ENCODE measurements at regions not wholly inside any gene's neighbourhood (a gene's known extent, or its start where the extent isn't known, plus 50 kb on each side); places are given as distances from the start of the nearest gene placed in this dataset.

DNA sequence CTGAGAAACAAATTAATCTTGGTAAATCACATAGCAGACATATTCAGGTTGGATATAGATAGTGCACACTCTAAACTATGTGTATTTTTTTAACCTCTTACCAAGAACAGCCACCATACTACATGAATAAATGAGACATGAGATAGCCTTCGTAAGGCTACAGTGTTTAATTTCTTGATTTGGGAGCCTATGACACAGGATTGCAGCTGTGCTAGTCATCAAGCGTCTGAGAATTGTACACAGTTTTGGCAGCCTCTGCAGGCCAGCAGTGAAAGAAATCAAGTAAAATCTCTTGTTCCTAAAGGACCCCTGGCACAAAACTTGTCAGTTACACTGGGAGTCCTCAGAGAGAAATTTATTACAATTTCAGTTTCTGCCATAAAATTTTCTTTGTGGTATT is 236.1 kb downstream of the C12orf50 start:
- ATAC-seq (replicated peaks) (no peak), DNase-seq (no peak)
- Mint-ChIP-seq H3K9me3 (no peaks in the 10 kb centered on the region), H3K27me3 (no peaks in the 10 kb centered on the region), H3K4me3 (no peak overlapping the region), H3K4me1 (no peaks in the 10 kb centered on the region), H3K27ac (no peak overlapping the region), H3K36me3 (no peaks in the 10 kb centered on the region)

- no peak overlapping the region for H3K4me3 Mint-ChIP-seq
- no peak for ATAC-seq (replicated peaks)
These were observed 244.9 kb downstream of the C12orf50 start for GRCh38 chr12:87784350-87784749.

DNA sequence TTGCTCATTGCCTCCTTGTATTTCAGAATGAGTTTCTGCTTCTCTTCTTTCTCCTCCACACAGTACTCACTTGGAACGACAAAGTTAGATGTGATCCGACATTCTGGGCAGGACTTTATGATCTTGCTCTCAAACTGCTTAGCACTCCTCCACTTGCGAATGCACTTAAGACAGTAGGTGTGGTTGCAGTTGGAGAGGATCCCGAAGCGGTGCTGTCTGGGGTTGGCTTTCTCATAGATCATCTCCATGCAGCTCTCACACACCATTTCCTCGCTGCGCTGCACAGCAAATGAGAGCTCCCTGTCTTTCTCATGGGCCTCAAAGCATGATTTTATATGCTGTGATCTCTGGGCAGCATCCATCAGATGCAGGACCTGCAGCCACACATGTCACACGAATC is 245.7 kb downstream of the C12orf50 start:
- H3K27ac Mint-ChIP-seq = no peak overlapping the region
- DNase-seq (no peak), ATAC-seq (replicated peaks) (no peak)
- no peaks in the 10 kb centered on the region for H3K27me3 Mint-ChIP-seq
- H3K4me3 Mint-ChIP-seq = no peak overlapping the region
- no peaks in the 10 kb centered on the region for H3K4me1 Mint-ChIP-seq
- H3K9me3 Mint-ChIP-seq = peaks cover 0 to 2% of the 10 kb centered on the region in 2 donors
- H3K36me3 Mint-ChIP-seq = no peaks in the 10 kb centered on the region

More at GRCh38 chr12:87784350-87784749, 244.9 kb downstream of the C12orf50 start:
- no peaks in the 10 kb centered on the region for H3K27me3 Mint-ChIP-seq
- no peak for DNase-seq
- no peak overlapping the region for H3K27ac Mint-ChIP-seq
- H3K36me3 Mint-ChIP-seq = no peaks in the 10 kb centered on the region
- peaks cover 0 to 2% of the 10 kb centered on the region in 2 donors for H3K9me3 Mint-ChIP-seq
- no peaks in the 10 kb centered on the region for H3K4me1 Mint-ChIP-seq

DNA sequence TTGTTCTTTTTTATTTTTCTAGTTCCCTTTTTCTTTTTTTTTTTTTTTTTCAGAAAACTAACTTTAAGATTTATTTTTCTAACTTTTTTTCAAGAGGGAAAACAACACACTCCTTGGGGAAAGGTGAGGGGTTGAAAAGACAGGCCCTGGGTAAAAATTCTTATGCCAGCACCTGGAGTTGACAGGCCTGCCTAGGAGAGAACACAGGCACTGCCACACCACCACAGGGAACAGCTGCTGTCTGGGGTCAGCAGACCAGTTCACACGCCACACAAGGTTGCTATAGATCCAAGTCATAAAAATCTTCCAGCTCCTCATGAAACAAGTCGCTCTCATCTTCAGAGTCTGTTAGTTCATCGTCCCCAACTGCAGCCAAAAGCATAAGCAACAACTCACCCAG is 246.4 kb downstream of the C12orf50 start:
- Mint-ChIP-seq H3K4me3 (no peak overlapping the region), H3K4me1 (no peaks in the 10 kb centered on the region), H3K9me3 (peaks cover 0 to 2% of the 10 kb centered on the region in 2 donors), H3K27me3 (no peaks in the 10 kb centered on the region), H3K36me3 (no peaks in the 10 kb centered on the region), H3K27ac (no peak overlapping the region)
- ATAC-seq (replicated peaks) (no peak), DNase-seq (no peak)

GRCh38 chr12:87779858-87780498 is 249.2 kb downstream of the C12orf50 start:
- Mint-ChIP-seq H3K27ac (no peak overlapping the region), H3K9me3 (no peaks in the 10 kb centered on the region), H3K27me3 (no peaks in the 10 kb centered on the region), H3K4me1 (no peaks in the 10 kb centered on the region), H3K36me3 (no peaks in the 10 kb centered on the region), H3K4me3 (no peak overlapping the region)
- DNase-seq (no peak), ATAC-seq (replicated peaks) (peak in 1 of 2 donors; percentile 8)

- Mint-ChIP-seq H3K9me3 (no peaks in the 10 kb centered on the region), H3K4me3 (no peak overlapping the region), H3K36me3 (no peaks in the 10 kb centered on the region), H3K27ac (no peak overlapping the region), H3K4me1 (no peaks in the 10 kb centered on the region), H3K27me3 (no peaks in the 10 kb centered on the region)
- no peak for ATAC-seq (replicated peaks)
- no peak for DNase-seq
These were observed 250.2 kb downstream of the C12orf50 start for GRCh38 chr12:87779016-87779415.

GRCh38 chr12:87778065-87778464 is 251.1 kb downstream of the C12orf50 start:
- Mint-ChIP-seq H3K4me3 (no peak overlapping the region), H3K27ac (no peak overlapping the region), H3K27me3 (no peaks in the 10 kb centered on the region), H3K9me3 (peaks cover 2 to 4% of the 10 kb centered on the region in 2 donors), H3K4me1 (no peaks in the 10 kb centered on the region), H3K36me3 (no peaks in the 10 kb centered on the region)
- DNase-seq (no peak), ATAC-seq (replicated peaks) (no peak)

DNA sequence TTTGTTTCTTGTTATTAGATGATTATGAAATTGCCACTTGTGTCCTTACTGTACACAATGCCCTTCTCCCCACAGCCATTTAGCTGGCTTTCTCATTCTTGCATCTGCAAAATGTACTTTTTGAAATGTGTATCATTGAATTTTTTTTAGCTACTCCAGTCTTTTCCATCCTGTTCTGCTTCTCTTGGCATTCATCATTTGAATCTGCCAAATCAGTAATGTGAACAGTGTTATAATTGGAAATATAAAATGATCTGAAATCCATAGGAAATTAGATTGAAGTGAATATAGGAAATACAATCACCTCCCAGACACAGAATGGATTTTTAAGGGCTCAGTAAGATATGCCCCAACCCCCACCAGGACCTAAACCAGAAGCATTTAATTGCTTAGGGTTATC is 253.4 kb downstream of the C12orf50 start:
- Mint-ChIP-seq H3K4me3 (no peak overlapping the region), H3K27ac (no peak overlapping the region), H3K9me3 (peaks cover 2 to 4% of the 10 kb centered on the region in 2 donors), H3K27me3 (no peaks in the 10 kb centered on the region), H3K36me3 (no peaks in the 10 kb centered on the region), H3K4me1 (no peaks in the 10 kb centered on the region)
- no peak for ATAC-seq (replicated peaks)
- DNase-seq = no peak

DNA sequence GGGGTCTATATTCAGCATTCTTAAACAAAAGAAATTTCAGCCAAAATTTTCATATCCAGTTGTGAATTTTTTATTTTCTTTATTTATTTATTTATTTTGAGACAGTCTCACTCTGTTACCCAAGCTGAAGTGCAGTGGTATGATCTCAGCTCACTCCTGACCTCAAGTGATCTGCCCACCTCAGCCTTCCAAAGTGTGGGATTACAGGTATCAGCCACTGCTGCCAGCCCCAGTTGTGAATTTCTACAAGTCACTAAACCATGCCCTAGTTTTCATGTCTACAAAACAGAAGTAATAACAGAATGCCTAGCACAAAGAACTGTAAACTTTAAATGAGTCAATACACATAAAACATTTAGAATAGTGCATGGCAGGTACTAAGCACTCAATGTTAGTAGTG is 254.2 kb downstream of the C12orf50 start:
- Mint-ChIP-seq H3K27ac (no peak overlapping the region), H3K9me3 (peaks cover 2 to 4% of the 10 kb centered on the region in 2 donors), H3K4me1 (no peaks in the 10 kb centered on the region), H3K36me3 (no peaks in the 10 kb centered on the region), H3K4me3 (no peak overlapping the region), H3K27me3 (no peaks in the 10 kb centered on the region)
- ATAC-seq (replicated peaks) (no peak), DNase-seq (no peak)

GRCh38 chr12:87772401-87772800 is 256.8 kb downstream of the C12orf50 start:
- Mint-ChIP-seq H3K9me3 (peaks cover 2 to 4% of the 10 kb centered on the region in 2 donors), H3K4me1 (no peaks in the 10 kb centered on the region), H3K36me3 (no peaks in the 10 kb centered on the region), H3K4me3 (no peak overlapping the region), H3K27me3 (no peaks in the 10 kb centered on the region), H3K27ac (no peak overlapping the region)
- no peak for DNase-seq
- ATAC-seq (replicated peaks) = no peak

GRCh38 chr12:87768501-87769287 is 260.5 kb downstream of the C12orf50 start:
- Mint-ChIP-seq H3K27ac (no peak overlapping the region), H3K36me3 (no peaks in the 10 kb centered on the region), H3K4me1 (no peaks in the 10 kb centered on the region), H3K9me3 (peaks cover under 1 to 2% of the 10 kb centered on the region in 2 donors), H3K4me3 (no peak overlapping the region), H3K27me3 (no peaks in the 10 kb centered on the region)
- ATAC-seq (replicated peaks) (no peak), DNase-seq (no peak)

DNA sequence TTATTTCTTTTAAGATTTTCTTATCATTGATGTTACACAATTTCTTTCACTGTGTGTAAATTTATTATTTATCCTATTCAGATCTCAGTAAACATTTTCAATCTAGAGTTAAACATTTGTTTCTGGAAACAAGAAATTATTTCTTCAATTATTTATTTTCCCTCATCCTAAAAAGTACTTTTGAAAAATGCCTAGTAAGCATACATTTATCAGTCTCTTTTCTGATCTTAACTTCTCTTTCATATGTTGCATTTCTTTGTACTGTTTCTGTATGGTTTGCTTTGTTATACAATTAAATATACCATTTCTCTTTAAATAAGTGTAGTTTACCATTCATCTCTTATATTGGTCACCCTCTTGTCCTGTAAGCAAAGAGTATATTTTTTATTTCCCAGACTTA is 263.2 kb downstream of the C12orf50 start:
- H3K9me3 Mint-ChIP-seq = no peaks in the 10 kb centered on the region
- no peak for ATAC-seq (replicated peaks)
- DNase-seq = no peak
- H3K36me3 Mint-ChIP-seq = no peaks in the 10 kb centered on the region
- H3K27me3 Mint-ChIP-seq = no peaks in the 10 kb centered on the region
- no peak overlapping the region for H3K27ac Mint-ChIP-seq
- no peak overlapping the region for H3K4me3 Mint-ChIP-seq
- no peaks in the 10 kb centered on the region for H3K4me1 Mint-ChIP-seq

GRCh38 chr12:87760943-87761342 is 268.3 kb downstream of the C12orf50 start:
- Mint-ChIP-seq H3K36me3 (no peaks in the 10 kb centered on the region), H3K27me3 (no peaks in the 10 kb centered on the region), H3K4me3 (no peak overlapping the region), H3K27ac (no peak overlapping the region), H3K4me1 (no peaks in the 10 kb centered on the region), H3K9me3 (peaks cover 0 to 4% of the 10 kb centered on the region in 2 donors)
- no peak for DNase-seq
- no peak for ATAC-seq (replicated peaks)

DNA sequence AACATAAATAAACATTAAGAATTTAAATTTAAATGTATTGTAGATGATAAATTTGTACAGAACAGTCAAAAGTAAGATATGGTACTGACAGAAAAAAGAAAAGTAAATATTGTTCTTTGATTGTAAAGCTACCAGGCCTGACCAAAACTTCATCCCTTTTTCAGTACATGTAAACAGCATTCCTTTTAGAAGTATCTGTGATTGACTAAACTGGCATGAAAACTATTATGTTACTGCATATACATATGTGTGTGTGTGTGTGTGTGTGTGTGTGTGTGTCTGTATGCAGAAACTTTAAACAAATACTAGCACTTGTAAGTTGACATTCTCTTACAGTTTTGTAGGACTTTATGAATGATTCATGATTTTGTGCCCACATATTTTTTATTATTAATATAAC is 270.9 kb downstream of the C12orf50 start:
- Mint-ChIP-seq H3K36me3 (no peaks in the 10 kb centered on the region), H3K27me3 (no peaks in the 10 kb centered on the region), H3K27ac (no peak overlapping the region), H3K4me1 (no peaks in the 10 kb centered on the region), H3K4me3 (no peak overlapping the region), H3K9me3 (peaks cover 0 to 4% of the 10 kb centered on the region in 2 donors)
- ATAC-seq (replicated peaks) (no peak), DNase-seq (no peak)

GRCh38 chr12:87756721-87757120 is 272.5 kb downstream of the C12orf50 start:
- Mint-ChIP-seq H3K27me3 (no peaks in the 10 kb centered on the region), H3K4me3 (no peak overlapping the region), H3K27ac (no peak overlapping the region), H3K36me3 (no peaks in the 10 kb centered on the region), H3K4me1 (no peaks in the 10 kb centered on the region), H3K9me3 (peaks cover 0 to 4% of the 10 kb centered on the region in 2 donors)
- no peak for DNase-seq
- ATAC-seq (replicated peaks) = no peak

Data from stimulated activated naive B cell treated with anti-CD40 and anti-IgM and Interleukin-4, amounts not matched to agents 10 μg/mL and 1 μg/mL and 100 μg/mL, for 72 hours (primary cell).